Adrenal gland (tissue), 5 donors: ENCODE measurements at regions not wholly inside any gene's neighbourhood (a gene's known extent, or its start where the extent isn't known, plus 50 kb on each side); places are given as distances from the start of the nearest gene placed in this dataset.

Experiments used
- POLR2A ChIP-seq, 2 donors: fragments of 450-650 bp; IDR thresholded peaks; one replicate each; pipeline ENCODE4 v1.6.1; 2017; ENCODE audit warnings: antibody characterized with exemption in 2 of 2, mild to moderate bottlenecking in 2 of 2, moderate library complexity in 1 of 2
- TF ChIP-seq, protein P1 (sequence below), 6 experiments: fragments of 450-650 bp in 4 of 6; fragments of 200-600 bp in 2 of 6; sonication (generic) in 1 of 6; IDR thresholded peaks; 1 replicate in 5 of 6; 2 replicates in 1 of 6; pipeline versions ENCODE4 v1.5.1 to v1.8.0; 2016 to 2021; ENCODE audit warnings: antibody characterized with exemption in 6 of 6, mild to moderate bottlenecking in 2 of 6, moderate library complexity in 1 of 6
- donor health status: DM: no; HTN: no; CAD: no.

DNA sequence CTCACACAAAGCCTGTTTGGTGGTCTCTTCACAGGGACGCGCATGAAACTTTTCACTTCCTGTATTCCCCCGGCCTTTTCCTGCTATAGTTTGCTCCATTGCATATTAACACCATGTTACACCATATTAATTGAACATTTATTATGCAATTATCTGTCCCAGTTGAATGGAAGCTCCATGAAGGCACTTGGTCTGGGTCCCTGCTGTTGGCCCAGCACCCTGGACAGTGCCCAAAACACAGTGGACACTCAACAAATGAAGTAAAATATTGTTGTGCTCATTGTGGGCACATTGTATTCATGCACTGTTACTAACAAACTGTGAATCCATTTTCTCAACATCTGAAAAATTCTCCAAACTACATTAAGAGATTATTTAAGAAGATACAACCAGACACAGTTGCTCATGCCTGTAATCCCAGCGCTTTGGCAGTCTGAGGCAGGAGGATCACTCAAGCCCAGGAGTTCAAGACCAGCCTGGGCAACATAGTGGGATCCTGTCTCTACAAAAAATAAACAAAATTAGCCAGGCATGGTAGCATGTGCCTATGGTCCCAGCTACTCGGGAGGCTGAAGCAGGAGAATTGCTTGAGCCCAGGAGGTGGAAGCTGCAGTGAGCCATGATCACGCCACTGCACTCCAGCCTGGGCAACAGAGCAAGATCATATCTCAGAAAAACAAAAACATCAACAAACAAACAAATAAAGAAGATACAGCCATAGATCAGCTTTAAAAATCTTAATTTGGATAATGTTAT lies 292.7 kb upstream of the TENM3 start:
- no peak for TF ChIP-seq POLR2A (IDR thresholded peaks at IDR 0.05)
- TF ChIP-seq, protein P1, sequence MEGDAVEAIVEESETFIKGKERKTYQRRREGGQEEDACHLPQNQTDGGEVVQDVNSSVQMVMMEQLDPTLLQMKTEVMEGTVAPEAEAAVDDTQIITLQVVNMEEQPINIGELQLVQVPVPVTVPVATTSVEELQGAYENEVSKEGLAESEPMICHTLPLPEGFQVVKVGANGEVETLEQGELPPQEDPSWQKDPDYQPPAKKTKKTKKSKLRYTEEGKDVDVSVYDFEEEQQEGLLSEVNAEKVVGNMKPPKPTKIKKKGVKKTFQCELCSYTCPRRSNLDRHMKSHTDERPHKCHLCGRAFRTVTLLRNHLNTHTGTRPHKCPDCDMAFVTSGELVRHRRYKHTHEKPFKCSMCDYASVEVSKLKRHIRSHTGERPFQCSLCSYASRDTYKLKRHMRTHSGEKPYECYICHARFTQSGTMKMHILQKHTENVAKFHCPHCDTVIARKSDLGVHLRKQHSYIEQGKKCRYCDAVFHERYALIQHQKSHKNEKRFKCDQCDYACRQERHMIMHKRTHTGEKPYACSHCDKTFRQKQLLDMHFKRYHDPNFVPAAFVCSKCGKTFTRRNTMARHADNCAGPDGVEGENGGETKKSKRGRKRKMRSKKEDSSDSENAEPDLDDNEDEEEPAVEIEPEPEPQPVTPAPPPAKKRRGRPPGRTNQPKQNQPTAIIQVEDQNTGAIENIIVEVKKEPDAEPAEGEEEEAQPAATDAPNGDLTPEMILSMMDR (IDR thresholded peaks at IDR 0.05), result no peak
